Esophagus muscularis mucosa (tissue), 4 donors: ENCODE measurements at regions not wholly inside any gene's neighbourhood (a gene's known extent, or its start where the extent isn't known, plus 50 kb on each side); places are given as distances from the start of the nearest gene placed in this dataset.

ENCODE experiments used
- EP300 ChIP-seq: sonication (generic); formaldehyde crosslinking; IDR thresholded peaks from one replicate; pipeline ENCODE4 v1.6.1; 2017; ENCODE audit warnings: antibody characterized with exemption
- POLR2A ChIP-seq: fragments of 450-650 bp; IDR thresholded peaks from one replicate; pipeline ENCODE4 v1.6.1; 2017; ENCODE audit warnings: antibody characterized with exemption, moderate library complexity, mild to moderate bottlenecking, low read depth
- TF ChIP-seq, protein P1 (sequence below), 3 experiments: fragments of 200-600 bp in 2 of 3; fragments of 450-650 bp in 1 of 3; sonication (generic) in 2 of 3; IDR thresholded peaks; one replicate each; pipeline ENCODE4 v1.5.1; 2017 to 2019; ENCODE audit warnings: antibody characterized with exemption in 3 of 3, mild to moderate bottlenecking in 2 of 3, moderate library complexity in 1 of 3

DNA sequence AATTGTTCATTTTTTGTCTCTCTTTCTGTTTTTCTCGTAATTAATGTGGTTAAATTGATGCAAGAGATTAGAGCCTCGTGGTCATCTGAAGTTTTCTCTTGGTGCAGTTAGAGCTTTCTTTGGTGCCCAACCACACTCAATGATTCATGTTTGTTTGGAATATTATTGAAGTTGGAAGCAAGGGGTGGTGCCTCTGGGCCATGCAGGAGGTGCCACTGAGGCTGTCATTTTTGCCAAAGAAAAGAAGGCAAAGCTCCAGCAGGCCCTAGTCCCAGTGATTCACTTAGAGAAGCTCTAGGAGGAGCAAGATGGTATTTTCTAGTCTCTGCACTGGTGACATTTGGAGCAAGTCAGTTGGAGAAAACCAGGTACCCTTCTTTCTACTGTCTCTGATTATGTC, 144.5 kb upstream of the RALGAPA2 start:
- TF ChIP-seq, protein P1, sequence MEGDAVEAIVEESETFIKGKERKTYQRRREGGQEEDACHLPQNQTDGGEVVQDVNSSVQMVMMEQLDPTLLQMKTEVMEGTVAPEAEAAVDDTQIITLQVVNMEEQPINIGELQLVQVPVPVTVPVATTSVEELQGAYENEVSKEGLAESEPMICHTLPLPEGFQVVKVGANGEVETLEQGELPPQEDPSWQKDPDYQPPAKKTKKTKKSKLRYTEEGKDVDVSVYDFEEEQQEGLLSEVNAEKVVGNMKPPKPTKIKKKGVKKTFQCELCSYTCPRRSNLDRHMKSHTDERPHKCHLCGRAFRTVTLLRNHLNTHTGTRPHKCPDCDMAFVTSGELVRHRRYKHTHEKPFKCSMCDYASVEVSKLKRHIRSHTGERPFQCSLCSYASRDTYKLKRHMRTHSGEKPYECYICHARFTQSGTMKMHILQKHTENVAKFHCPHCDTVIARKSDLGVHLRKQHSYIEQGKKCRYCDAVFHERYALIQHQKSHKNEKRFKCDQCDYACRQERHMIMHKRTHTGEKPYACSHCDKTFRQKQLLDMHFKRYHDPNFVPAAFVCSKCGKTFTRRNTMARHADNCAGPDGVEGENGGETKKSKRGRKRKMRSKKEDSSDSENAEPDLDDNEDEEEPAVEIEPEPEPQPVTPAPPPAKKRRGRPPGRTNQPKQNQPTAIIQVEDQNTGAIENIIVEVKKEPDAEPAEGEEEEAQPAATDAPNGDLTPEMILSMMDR (IDR thresholded peaks at IDR 0.05), result no peak
- no peak for TF ChIP-seq POLR2A
- no peak for TF ChIP-seq EP300
